ENCODE measurements at regions not wholly inside any gene's neighbourhood (a gene's known extent, or its start where the extent isn't known, plus 50 kb on each side); places are given as distances from the start of the nearest gene placed in this dataset.

DNA sequence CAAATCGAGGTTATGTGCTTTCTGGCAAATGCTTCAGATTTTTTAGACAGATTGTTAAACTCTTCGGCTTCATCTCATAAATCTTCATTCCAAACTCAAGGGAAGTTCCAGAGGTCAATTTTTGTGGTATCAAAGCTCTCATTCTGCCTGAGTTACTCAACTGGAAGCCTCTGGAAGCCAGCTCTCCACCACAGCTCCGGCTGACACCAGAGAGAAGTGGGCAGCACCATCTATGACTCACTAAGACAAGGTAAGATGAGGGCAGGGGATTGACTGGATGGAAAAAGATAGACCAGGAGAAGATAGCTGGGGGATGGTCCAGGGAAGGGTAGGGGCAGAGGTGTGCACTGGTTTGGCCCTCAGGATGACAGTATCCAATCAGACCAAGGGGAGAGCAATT lies 137.3 kb upstream of the HNRNPA3 start:
- H3K27me3 ChIP-seq (ENCODE audit: control insufficient read depth, insufficient read depth, low read length), result no peaks in the 10 kb centered on the region
- H3K4me3 ChIP-seq (ENCODE audit: low read depth, low read length), result no peak overlapping the region
- DNase-seq (ENCODE audit: low read depth), result no peak
- no peaks in the 10 kb centered on the region for H3K36me3 ChIP-seq (ENCODE audit: control insufficient read depth, insufficient read depth, low read length)
- TF ChIP-seq, protein P1, sequence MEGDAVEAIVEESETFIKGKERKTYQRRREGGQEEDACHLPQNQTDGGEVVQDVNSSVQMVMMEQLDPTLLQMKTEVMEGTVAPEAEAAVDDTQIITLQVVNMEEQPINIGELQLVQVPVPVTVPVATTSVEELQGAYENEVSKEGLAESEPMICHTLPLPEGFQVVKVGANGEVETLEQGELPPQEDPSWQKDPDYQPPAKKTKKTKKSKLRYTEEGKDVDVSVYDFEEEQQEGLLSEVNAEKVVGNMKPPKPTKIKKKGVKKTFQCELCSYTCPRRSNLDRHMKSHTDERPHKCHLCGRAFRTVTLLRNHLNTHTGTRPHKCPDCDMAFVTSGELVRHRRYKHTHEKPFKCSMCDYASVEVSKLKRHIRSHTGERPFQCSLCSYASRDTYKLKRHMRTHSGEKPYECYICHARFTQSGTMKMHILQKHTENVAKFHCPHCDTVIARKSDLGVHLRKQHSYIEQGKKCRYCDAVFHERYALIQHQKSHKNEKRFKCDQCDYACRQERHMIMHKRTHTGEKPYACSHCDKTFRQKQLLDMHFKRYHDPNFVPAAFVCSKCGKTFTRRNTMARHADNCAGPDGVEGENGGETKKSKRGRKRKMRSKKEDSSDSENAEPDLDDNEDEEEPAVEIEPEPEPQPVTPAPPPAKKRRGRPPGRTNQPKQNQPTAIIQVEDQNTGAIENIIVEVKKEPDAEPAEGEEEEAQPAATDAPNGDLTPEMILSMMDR (IDR thresholded peaks at IDR 0.05; ENCODE audit: insufficient read depth, low read length, poor library complexity, severe bottlenecking), result no peak

DNA sequence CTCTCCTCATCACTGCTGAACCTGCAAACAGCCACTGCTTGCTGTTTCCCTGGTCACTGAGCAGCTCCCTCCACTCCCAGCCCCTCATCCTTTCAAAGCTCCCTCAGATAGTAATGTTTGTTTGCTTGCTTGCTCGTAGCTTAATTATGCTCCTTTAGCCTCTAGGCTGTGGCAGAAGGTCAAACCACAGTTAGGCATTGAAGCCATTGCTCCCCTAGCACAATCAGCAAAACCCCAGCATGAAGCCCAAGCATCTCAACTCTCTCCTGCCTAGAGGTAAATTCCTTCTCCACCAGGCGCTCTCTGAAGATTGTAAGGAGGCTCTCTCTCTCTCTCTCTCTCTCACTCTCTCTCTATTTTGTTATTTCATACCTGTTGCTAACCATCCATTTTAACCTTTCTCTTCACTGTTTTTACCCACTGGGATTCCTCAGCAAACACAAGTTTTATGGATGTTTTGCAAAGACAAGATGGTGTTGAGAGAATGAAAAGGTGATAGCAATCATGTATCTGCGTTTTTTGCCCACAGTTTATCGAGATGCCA lies 135.9 kb upstream of the HNRNPA3 start:
- DNase-seq (ENCODE audit: low read depth), result no peak
- TF ChIP-seq, protein P1 (IDR thresholded peaks at IDR 0.05; ENCODE audit: insufficient read depth, low read length, poor library complexity, severe bottlenecking), result no peak
- no peaks in the 10 kb centered on the region for H3K27me3 ChIP-seq (ENCODE audit: control insufficient read depth, insufficient read depth, low read length)
- H3K36me3 ChIP-seq (ENCODE audit: control insufficient read depth, insufficient read depth, low read length), result no peaks in the 10 kb centered on the region
- no peak overlapping the region for H3K4me3 ChIP-seq (ENCODE audit: low read depth, low read length)

DNA sequence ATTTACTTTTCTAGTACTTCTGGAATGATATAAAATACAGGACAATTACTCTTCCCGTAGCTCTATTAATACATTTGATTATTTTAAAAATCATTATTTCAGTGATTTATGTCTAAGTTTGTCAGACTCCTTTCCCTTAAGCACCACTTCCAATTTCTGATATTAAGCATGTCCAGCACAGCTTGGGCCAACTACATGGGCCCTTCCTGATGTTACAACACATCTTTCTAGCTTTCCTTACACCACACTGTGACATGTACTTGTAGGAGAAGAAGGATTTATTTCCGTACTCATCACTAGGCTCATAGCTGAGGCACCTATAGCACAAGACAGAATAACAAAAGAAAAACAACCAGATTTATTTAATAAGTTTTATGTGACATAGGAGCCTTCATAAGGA lies 134.8 kb upstream of the HNRNPA3 start:
- Histone ChIP-seq H3K36me3 (ENCODE audit: control insufficient read depth, insufficient read depth, low read length) (no peaks in the 10 kb centered on the region), H3K4me3 (ENCODE audit: low read depth, low read length) (no peak overlapping the region), H3K27me3 (ENCODE audit: control insufficient read depth, insufficient read depth, low read length) (no peaks in the 10 kb centered on the region)
- TF ChIP-seq, protein P1 (IDR thresholded peaks at IDR 0.05; ENCODE audit: insufficient read depth, low read length, poor library complexity, severe bottlenecking), result no peak
- no peak for DNase-seq (ENCODE audit: low read depth)

DNA sequence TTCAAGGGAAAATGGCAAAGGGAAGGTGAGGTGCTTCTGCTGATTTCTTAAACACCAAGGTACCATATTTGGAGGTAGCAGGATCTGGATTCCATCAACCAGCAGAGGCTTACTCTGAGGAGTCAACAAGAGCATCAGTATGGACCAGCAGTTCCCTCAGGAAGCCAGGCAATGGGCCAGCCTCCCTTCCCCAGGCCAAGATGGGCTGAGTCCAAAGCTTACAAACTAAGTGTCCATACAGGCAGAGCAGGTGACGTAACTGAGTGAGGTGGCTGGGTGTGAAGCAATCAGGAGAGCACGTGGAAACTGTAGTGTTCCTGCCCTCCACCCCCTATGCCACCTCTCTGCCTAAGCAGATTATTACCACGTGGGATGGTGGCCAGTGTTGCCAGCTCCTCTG lies 134.2 kb upstream of the HNRNPA3 start:
- H3K36me3 ChIP-seq (ENCODE audit: control insufficient read depth, insufficient read depth, low read length), result no peaks in the 10 kb centered on the region
- no peaks in the 10 kb centered on the region for H3K27me3 ChIP-seq (ENCODE audit: control insufficient read depth, insufficient read depth, low read length)
- TF ChIP-seq, protein P1 (IDR thresholded peaks at IDR 0.05; ENCODE audit: insufficient read depth, low read length, poor library complexity, severe bottlenecking), result no peak
- no peak for DNase-seq (ENCODE audit: low read depth)
- H3K4me3 ChIP-seq (ENCODE audit: low read depth, low read length), result no peak overlapping the region

DNA sequence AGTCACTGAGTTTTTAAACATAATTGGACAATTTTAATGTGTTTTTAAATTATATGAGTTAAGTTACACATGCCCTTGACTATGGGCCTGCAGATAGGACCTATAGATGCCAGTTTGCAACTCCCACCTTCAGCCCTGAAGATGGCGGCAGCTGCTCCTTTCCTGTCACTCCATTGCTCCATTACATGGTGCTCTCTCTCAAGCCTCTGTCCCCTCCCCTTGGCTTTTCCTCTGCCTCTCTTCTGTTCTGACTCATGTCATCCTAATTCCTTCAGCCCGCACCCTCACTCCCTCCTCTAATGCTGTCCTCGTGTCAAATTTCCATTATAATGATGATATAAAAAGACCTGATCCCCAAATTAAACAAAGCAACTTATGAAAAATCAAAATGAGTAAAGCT lies 133.7 kb upstream of the HNRNPA3 start:
- H3K4me3 ChIP-seq (ENCODE audit: low read depth, low read length), result no peak overlapping the region
- no peak for DNase-seq (ENCODE audit: low read depth)
- TF ChIP-seq, protein P1 (IDR thresholded peaks at IDR 0.05; ENCODE audit: insufficient read depth, low read length, poor library complexity, severe bottlenecking), result no peak
- H3K27me3 ChIP-seq (ENCODE audit: control insufficient read depth, insufficient read depth, low read length), result no peaks in the 10 kb centered on the region
- no peaks in the 10 kb centered on the region for H3K36me3 ChIP-seq (ENCODE audit: control insufficient read depth, insufficient read depth, low read length)

DNA sequence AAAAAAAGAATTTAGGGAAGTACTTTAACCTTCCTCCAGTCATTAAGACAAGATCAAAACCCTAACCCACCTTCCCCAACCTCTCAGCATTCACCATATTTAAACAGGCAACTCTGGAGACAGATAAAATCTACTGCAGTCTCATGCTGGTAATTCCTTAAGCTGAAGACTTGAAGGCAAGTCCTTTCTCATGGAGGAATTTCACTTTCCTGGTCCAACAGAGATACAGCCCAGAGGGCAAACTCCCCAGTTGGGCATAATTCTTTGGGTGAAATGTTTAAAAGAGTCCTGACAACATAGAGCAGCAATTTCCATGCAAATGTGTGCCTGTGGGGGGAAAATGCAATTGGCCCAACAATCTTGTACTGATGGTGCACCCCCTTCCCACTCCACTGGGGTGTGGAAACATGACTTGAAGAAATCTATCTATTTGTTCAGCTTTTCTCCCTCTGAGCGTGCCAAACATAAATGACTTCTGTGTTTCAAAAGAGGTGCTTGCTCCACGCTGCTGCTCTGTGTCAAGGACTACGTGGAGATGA lies 131.8 kb upstream of the HNRNPA3 start:
- Histone ChIP-seq H3K36me3 (ENCODE audit: control insufficient read depth, insufficient read depth, low read length) (no peaks in the 10 kb centered on the region), H3K4me3 (ENCODE audit: low read depth, low read length) (no peak overlapping the region), H3K27me3 (ENCODE audit: control insufficient read depth, insufficient read depth, low read length) (no peaks in the 10 kb centered on the region)
- TF ChIP-seq, protein P1 (IDR thresholded peaks at IDR 0.05; ENCODE audit: insufficient read depth, low read length, poor library complexity, severe bottlenecking), result no peak
- DNase-seq (ENCODE audit: low read depth), result no peak
